ENCODE measurements at regions not wholly inside any gene's neighbourhood (a gene's known extent, or its start where the extent isn't known, plus 50 kb on each side); places are given as distances from the start of the nearest gene placed in this dataset.

DNA sequence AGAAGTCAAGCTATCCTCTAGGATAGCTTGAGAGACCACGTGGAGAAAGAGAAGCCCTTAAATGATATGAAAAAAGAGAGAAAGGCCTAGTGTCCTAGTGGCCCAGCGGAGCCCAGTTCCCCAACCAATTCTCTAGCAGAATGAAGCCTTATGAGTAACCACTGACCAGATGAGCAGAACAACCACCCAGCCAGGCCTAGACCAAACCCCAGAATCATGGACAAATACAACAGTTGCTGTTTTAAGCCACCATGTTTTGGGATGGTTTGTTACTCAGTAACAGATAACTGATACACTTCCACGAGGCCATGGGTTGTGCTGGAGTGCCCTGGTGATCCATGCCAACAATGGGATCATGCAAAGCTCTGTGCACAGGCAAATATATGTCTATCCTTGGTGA lies 377.1 kb downstream of the SOX9 start (continued):
- TF ChIP-seq, protein P1, sequence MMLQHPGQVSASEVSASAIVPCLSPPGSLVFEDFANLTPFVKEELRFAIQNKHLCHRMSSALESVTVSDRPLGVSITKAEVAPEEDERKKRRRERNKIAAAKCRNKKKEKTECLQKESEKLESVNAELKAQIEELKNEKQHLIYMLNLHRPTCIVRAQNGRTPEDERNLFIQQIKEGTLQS (IDR thresholded peaks at IDR 0.05) = no peak
- TF ChIP-seq GABPA (IDR thresholded peaks at IDR 0.05 in 1 of 2, conservative IDR thresholded peaks at IDR 0.05 in 1 of 2) = no peak

DNA sequence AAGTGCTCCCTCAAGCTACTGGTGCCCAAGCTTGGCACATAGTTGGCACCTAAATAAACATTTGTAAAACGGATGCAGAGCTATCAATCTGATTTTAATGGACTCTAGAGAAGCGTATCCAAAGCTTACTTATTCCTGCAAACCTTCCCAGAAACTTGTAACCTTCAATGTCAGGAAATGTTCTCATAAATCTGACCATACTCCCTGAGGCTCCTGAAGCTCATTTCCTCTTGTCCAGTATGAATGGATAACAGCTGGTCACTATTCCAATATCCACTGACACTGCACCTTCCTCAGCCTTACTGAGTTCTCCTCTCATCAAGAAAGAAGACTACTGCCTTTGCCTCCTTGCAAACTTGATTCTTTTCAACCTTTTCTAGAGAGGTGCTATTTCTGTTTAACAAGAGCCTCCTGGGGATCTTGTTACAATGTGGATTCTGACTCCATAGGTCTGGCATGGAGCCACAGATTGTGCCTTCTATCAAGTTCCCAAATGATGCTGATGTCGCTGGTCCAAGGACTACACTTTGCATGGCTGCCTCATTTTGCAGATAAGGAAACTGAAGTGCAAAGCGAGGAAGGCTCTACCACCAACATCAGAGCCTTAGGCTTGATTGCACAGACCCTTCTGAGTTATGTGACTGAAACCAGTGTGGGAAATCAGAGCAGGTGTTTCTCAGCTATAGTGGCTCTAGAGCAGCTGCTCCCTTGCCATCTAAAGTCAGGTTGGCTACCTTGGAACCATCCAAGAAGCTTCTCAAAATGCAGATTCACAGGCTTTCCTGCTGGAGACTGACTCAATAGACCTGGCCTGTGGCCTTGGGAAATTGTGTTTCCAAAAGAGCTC lies 377.8 kb downstream of the SOX9 start:
- Histone ChIP-seq H3K4me1 (ENCODE audit: control insufficient read depth in 4 of 4, insufficient read depth in 4 of 4, low read length in 3 of 4) (peaks cover 0 to 14% (median 8%) of the 10 kb centered on the region in 4 donors), H3K9me3 (ENCODE audit: control insufficient read depth in 4 of 4, low read length in 3 of 4) (no peaks in the 10 kb centered on the region), H3K36me3 (ENCODE audit: control insufficient read depth in 4 of 4, insufficient read depth in 3 of 4, low read depth in 1 of 4, low read length in 3 of 4) (no peaks in the 10 kb centered on the region), H3K9ac (ENCODE audit: low read depth in 1 of 2, low read length in 2 of 2) (no peak overlapping the region), H3K4me3 (ENCODE audit: low read depth in 1 of 3, low read length in 3 of 3) (no peak overlapping the region), H3K27ac (ENCODE audit: low read depth in 1 of 2, low read length in 2 of 2) (no peak overlapping the region), H3K27me3 (ENCODE audit: control insufficient read depth in 4 of 4, insufficient read depth in 4 of 4, low read length in 3 of 4) (peaks cover 0 to 2% (median 0%) of the 10 kb centered on the region in 4 donors)
- TF ChIP-seq, protein P1 (IDR thresholded peaks at IDR 0.05) = no peak
- no peak for TF ChIP-seq TAF1 (conservative IDR thresholded peaks at IDR 0.05)
- TF ChIP-seq GABPA (IDR thresholded peaks at IDR 0.05 in 1 of 2, conservative IDR thresholded peaks at IDR 0.05 in 1 of 2) = no peak
- no peak for TF ChIP-seq RXRA (IDR thresholded peaks at IDR 0.05)
- TF ChIP-seq HNF4G (IDR thresholded peaks at IDR 0.05) = no peak
- DNase-seq (ENCODE audit: low spot score) = no peak
- WGBS = 75% methylated on average over 4 of the region's 4 CpGs

DNA sequence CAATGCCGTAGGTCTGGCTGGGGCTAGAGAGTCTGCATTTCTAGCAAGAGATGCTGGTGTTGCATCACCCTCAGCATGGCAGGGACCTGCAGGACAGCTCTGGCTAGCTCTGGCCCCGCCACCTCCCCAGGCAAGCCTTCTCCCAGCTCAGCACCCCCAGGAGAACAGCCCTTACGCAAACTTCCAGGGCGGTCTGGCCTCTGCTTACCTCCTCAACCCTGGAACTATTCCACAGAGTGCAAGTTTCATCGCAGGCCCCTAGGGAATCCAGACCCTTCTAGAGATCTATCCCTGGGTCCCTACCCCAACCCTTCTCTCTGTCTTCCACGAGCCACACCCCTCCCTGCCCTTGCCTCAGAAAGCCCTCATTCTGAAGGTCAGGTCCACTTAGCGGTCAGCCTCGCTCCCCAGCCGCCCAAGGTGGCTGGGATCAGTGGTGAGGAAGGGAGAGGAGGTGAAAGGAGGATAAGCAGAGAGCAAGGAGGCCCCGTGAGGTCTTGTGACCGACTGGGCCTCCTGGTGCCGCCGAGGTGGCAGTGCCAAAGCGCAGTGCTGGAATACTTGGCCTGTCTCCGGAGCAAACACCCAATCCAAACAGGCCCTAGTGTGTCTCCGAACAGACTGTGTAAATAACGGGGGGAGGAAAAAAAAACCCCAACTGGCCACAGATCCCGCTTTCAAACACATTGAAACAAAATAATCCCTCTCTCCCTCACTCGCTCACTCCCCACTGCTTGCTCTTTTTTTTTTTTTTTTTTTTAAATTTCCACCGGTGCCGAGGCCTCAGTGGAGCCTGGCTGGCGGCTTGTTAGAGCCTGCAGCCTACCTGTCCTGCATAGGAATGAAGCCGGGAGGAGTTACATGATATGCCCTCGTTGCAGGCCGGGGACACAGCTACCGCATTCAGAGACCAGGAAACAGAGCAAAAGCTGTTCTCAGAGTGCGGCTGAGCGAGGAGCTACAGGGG lies 380.9 kb downstream of the SOX9 start:
- TF ChIP-seq RAD21 (IDR thresholded peaks at IDR 0.05) (peak in 1 of 2 donors; percentile 20), GABPA (IDR thresholded peaks at IDR 0.05 in 1 of 2, conservative IDR thresholded peaks at IDR 0.05 in 1 of 2) (no peak)

DNA sequence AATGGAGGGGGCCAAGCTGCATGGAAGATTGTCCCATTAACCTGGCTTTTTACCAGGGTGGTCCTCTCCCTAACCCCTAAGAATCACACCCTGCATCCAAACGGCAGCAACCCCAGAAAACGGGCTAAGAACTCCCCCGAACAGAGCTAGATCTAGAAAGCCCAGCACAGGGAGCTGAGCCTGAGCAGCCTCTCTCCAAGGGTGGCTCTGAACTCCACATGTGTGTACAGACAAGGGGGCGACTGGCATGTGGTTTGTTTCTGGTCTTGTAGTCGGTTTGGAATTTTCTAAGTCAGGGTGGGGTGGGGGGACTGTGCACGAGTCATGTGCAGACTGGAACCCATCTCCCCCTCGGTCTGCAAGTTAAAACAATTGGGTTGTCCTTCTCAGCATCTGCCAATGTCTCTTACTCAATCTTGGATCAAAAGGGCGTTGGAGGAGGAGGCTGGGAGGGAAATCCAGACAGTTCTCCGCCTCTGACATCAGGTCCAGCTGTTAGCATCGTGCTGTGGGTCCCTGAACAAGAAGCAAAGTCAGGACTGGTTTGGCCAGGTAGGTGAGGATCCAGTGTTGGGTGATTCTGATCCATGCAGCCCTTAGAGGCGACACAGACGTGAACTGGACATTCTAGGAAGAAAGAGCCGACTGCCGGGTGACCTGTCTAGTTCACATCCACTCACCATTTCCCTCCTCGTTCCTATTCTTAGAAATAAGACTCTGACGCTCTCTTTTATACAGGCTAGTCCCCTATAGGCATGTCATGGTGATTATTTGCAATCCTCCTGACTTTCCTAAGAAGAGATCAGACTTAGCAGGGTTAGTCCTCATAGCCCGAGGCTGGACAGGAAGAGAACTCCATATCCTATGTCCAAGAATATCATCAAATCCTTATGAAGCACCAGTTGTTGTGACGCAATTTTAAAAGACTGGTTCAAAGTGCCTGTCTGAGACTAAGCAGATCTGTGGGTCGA lies 381.8 kb downstream of the SOX9 start:
- Histone ChIP-seq H3K27ac (ENCODE audit: low read depth in 1 of 2, low read length in 2 of 2) (no peak overlapping the region), H3K9me3 (ENCODE audit: control insufficient read depth in 4 of 4, low read length in 3 of 4) (no peaks in the 10 kb centered on the region), H3K36me3 (ENCODE audit: control insufficient read depth in 4 of 4, insufficient read depth in 3 of 4, low read depth in 1 of 4, low read length in 3 of 4) (no peaks in the 10 kb centered on the region), H3K9ac (ENCODE audit: low read depth in 1 of 2, low read length in 2 of 2) (no peak overlapping the region), H3K4me3 (ENCODE audit: low read depth in 1 of 3, low read length in 3 of 3) (no peak overlapping the region), H3K27me3 (ENCODE audit: control insufficient read depth in 4 of 4, insufficient read depth in 4 of 4, low read length in 3 of 4) (peaks cover 0 to 2% (median 0%) of the 10 kb centered on the region in 4 donors), H3K4me1 (ENCODE audit: control insufficient read depth in 4 of 4, insufficient read depth in 4 of 4, low read length in 3 of 4) (peaks cover 0 to 14% (median 8%) of the 10 kb centered on the region in 4 donors)
- WGBS = 49% methylated on average over 19 of the region's 19 CpGs
- no peak for DNase-seq (ENCODE audit: low spot score)
- TF ChIP-seq FOXA2 (IDR thresholded peaks at IDR 0.05) = no peak
- no peak for TF ChIP-seq SP1 (IDR thresholded peaks at IDR 0.05)
- TF ChIP-seq YY1 (IDR thresholded peaks at IDR 0.05) = no peak
- no peak for TF ChIP-seq GABPA (IDR thresholded peaks at IDR 0.05 in 1 of 2, conservative IDR thresholded peaks at IDR 0.05 in 1 of 2)
- TF ChIP-seq, protein P2, sequence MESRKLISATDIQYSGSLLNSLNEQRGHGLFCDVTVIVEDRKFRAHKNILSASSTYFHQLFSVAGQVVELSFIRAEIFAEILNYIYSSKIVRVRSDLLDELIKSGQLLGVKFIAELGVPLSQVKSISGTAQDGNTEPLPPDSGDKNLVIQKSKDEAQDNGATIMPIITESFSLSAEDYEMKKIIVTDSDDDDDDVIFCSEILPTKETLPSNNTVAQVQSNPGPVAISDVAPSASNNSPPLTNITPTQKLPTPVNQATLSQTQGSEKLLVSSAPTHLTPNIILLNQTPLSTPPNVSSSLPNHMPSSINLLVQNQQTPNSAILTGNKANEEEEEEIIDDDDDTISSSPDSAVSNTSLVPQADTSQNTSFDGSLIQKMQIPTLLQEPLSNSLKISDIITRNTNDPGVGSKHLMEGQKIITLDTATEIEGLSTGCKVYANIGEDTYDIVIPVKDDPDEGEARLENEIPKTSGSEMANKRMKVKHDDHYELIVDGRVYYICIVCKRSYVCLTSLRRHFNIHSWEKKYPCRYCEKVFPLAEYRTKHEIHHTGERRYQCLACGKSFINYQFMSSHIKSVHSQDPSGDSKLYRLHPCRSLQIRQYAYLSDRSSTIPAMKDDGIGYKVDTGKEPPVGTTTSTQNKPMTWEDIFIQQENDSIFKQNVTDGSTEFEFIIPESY (IDR thresholded peaks at IDR 0.05) = no peak
- TF ChIP-seq HNF4A (conservative IDR thresholded peaks at IDR 0.05) = peak in 1 of 2 donors; percentile 29

More for the DNA sequence above, 380.9 kb downstream of the SOX9 start:
- Histone ChIP-seq H3K27me3 (ENCODE audit: control insufficient read depth in 4 of 4, insufficient read depth in 4 of 4, low read length in 3 of 4) (peaks cover 0 to 2% (median 0%) of the 10 kb centered on the region in 4 donors), H3K9me3 (ENCODE audit: control insufficient read depth in 4 of 4, low read length in 3 of 4) (no peaks in the 10 kb centered on the region), H3K27ac (ENCODE audit: low read depth in 1 of 2, low read length in 2 of 2) (no peak overlapping the region), H3K4me1 (ENCODE audit: control insufficient read depth in 4 of 4, insufficient read depth in 4 of 4, low read length in 3 of 4) (peaks cover 0 to 14% (median 8%) of the 10 kb centered on the region in 4 donors), H3K9ac (ENCODE audit: low read depth in 1 of 2, low read length in 2 of 2) (no peak overlapping the region), H3K36me3 (ENCODE audit: control insufficient read depth in 4 of 4, insufficient read depth in 3 of 4, low read depth in 1 of 4, low read length in 3 of 4) (no peaks in the 10 kb centered on the region), H3K4me3 (ENCODE audit: low read depth in 1 of 3, low read length in 3 of 3) (no peak overlapping the region)
- no peak for DNase-seq (ENCODE audit: low spot score)
- 46% methylated on average over 28 of the region's 28 CpGs for WGBS

Data from liver (tissue), 7 donors.